ENCODE measurements at regions not wholly inside any gene's neighbourhood (a gene's known extent, or its start where the extent isn't known, plus 50 kb on each side); places are given as distances from the start of the nearest gene placed in this dataset.
"Not testable (repeated sequence)": the region's sequence is repeated elsewhere in the genome, so short reads cannot be mapped to it uniquely, and the experiment has no call there.

GRCh38 chr15:87672309-87673288, 583.9 kb downstream of the NTRK3 start:
- no peak for DNase-seq

- DNase-seq = no peak
Measured at GRCh38 chr15:87671289-87671688, 585.2 kb downstream of the NTRK3 start.

GRCh38 chr15:87669846-87670245, 586.7 kb downstream of the NTRK3 start:
- DNase-seq = no peak

GRCh38 chr15:87668768-87669564, 587.6 kb downstream of the NTRK3 start:
- DNase-seq = not testable (repeated sequence)

- no peak for DNase-seq
Measured at GRCh38 chr15:87667643-87668042, 588.9 kb downstream of the NTRK3 start.

- DNase-seq = no peak
Measured at GRCh38 chr15:87662575-87662974, 594.0 kb downstream of the NTRK3 start.

- no peak for DNase-seq
Measured at GRCh38 chr15:87661454-87662355, 594.8 kb downstream of the NTRK3 start.

- no peak for DNase-seq
Measured at GRCh38 chr15:87660251-87661129, 596.0 kb downstream of the NTRK3 start.

- no peak for DNase-seq
Measured at GRCh38 chr15:87656372-87656771, 600.2 kb downstream of the NTRK3 start.

GRCh38 chr15:87653646-87654045, 602.9 kb downstream of the NTRK3 start:
- DNase-seq = no peak

GRCh38 chr15:87649175-87649574, 607.4 kb downstream of the NTRK3 start:
- DNase-seq = no peak

- DNase-seq = no peak
Measured at GRCh38 chr15:87648278-87648677, 608.3 kb downstream of the NTRK3 start.

GRCh38 chr15:87645723-87646122, 610.8 kb downstream of the NTRK3 start:
- no peak for DNase-seq

- DNase-seq = not testable (repeated sequence)
Measured at GRCh38 chr15:87642997-87643396, 613.5 kb downstream of the NTRK3 start.

GRCh38 chr15:87639305-87640011, 617.1 kb downstream of the NTRK3 start:
- no peak for DNase-seq

- DNase-seq = no peak
Measured at GRCh38 chr15:87638554-87639083, 617.9 kb downstream of the NTRK3 start.

- DNase-seq = no peak
Measured at GRCh38 chr15:87634361-87634760, 622.2 kb downstream of the NTRK3 start.

GRCh38 chr15:87633525-87633924, 623.0 kb downstream of the NTRK3 start:
- no peak for DNase-seq

GRCh38 chr15:87632364-87632763, 624.2 kb downstream of the NTRK3 start:
- no peak for DNase-seq

- DNase-seq = no peak
Measured at GRCh38 chr15:87631775-87632174, 624.8 kb downstream of the NTRK3 start.

- DNase-seq = no peak
Measured at GRCh38 chr15:87631093-87631492, 625.4 kb downstream of the NTRK3 start.

Data from activated T-cell treated with anti-CD3 and anti-CD28 coated beads for 4 hours (primary cell).